ENCODE measurements at regions not wholly inside any gene's neighbourhood (a gene's known extent, or its start where the extent isn't known, plus 50 kb on each side); places are given as distances from the start of the nearest gene placed in this dataset.
A peak's percentile ranks its signal among the peaks of the same experiment; 100 is the strongest.

DNA sequence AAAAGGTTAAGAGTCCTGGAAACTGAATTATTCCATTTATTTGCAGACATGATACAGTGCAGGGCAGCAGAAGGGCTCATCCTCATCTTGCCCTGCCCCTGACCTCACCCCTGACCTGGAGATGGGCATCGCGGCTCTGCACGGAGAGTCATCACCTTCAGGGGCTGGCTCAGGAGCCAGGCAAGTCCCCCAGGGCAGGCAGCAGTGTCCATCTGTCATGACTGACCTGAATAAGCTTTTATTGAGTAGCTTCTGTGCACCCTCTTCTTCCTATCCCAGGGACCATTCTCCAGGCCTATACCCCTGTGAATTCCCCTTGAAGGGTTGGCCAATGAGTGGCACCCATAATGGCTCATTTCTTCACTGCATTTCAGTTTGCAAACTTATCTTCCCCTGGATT, 484.2 kb downstream of the ZNF536 start:
- DNase-seq, result no peak
- Mint-ChIP-seq H3K27ac (no peak overlapping the region), H3K36me3 (no peaks in the 10 kb centered on the region), H3K27me3 (peaks cover 1 to 4% of the 10 kb centered on the region in 2 donors), H3K4me3 (no peak overlapping the region), H3K9me3 (peaks cover 0 to 7% (median 0%) of the 10 kb centered on the region in 8 donors), H3K4me1 (no peaks in the 10 kb centered on the region)
- Histone ChIP-seq H3K9me3 (ENCODE audit: control insufficient read depth in 1 of 2, low read length in 2 of 2) (no peaks in the 10 kb centered on the region), H3K4me1 (ENCODE audit: insufficient read depth, low read length) (no peaks in the 10 kb centered on the region), H3K4me3 (ENCODE audit: low read length in 2 of 2) (no peak overlapping the region), H3K36me3 (ENCODE audit: insufficient read depth, low read length) (no peaks in the 10 kb centered on the region), H3K27me3 (ENCODE audit: insufficient read depth, low read length) (peaks cover 4% of the 10 kb centered on the region), H3K27ac (ENCODE audit: low read depth, low read length) (no peak overlapping the region)
- intact Hi-C loops (cut with micrococcal nuclease), result no loop called here
- ChIA-PET POLR2A (ENCODE audit: partially characterized antibody) (no interaction called here), CTCF (ENCODE audit: partially characterized antibody) (no interaction called here)

DNA sequence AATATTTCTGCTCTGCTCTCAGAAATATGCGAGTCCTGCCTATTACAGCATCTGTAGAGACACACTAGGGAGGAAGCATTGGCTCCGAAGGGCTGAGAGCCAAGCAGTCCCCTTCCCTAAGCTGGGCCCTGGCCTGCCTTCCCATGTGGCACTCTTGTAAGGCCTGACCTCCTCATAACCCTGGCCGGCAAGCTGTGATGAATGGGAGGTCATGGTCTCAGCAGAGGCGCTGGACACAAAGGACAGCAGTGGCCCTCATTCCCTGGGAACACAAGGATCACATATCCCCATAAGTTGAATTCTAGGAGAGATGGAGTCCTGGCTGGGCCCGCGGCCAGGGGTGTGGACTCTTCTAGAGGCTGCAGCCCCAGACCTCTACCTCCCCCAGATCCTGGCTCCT, 483.3 kb downstream of the ZNF536 start:
- Histone ChIP-seq H3K4me1 (ENCODE audit: insufficient read depth, low read length) (no peaks in the 10 kb centered on the region), H3K27ac (ENCODE audit: low read depth, low read length) (no peak overlapping the region), H3K9me3 (ENCODE audit: control insufficient read depth in 1 of 2, low read length in 2 of 2) (no peaks in the 10 kb centered on the region), H3K27me3 (ENCODE audit: insufficient read depth, low read length) (peaks cover 4% of the 10 kb centered on the region), H3K36me3 (ENCODE audit: insufficient read depth, low read length) (no peaks in the 10 kb centered on the region), H3K4me3 (ENCODE audit: low read length in 2 of 2) (no peak overlapping the region)
- Mint-ChIP-seq H3K27ac (no peak overlapping the region), H3K36me3 (no peaks in the 10 kb centered on the region), H3K27me3 (peaks cover 1 to 4% of the 10 kb centered on the region in 2 donors), H3K9me3 (peaks cover 0 to 7% (median 0%) of the 10 kb centered on the region in 8 donors), H3K4me3 (no peak overlapping the region), H3K4me1 (no peaks in the 10 kb centered on the region)
- intact Hi-C loops (cut with micrococcal nuclease), result no loop called here
- no peak for DNase-seq
- POLR2A ChIA-PET (ENCODE audit: partially characterized antibody), result no interaction called here
- CTCF ChIA-PET (ENCODE audit: partially characterized antibody), result no interaction called here

DNA sequence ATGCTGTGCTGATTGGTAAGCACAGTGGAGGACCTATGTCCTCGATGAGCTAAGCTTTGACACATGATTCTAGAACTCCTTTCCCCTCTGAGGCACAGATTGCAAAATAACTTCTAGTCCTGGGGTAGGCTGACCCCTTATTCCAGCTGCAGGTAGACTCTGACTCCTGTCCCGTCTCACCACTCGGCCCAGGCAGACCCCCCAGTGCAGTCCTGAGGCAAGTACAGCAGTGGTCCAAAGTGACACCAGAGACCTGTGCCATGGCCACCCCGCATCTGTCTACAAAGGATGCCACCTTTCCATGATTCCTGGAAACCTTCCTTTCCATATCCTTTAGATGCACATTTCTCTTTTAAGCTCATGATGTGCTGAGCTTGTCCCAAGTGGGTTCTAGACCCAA, 482.5 kb downstream of the ZNF536 start:
- no peak overlapping the region for H3K4me3 Mint-ChIP-seq
- H3K4me1 Mint-ChIP-seq, result no peaks in the 10 kb centered on the region
- ChIA-PET POLR2A (ENCODE audit: partially characterized antibody) (no interaction called here), CTCF (ENCODE audit: partially characterized antibody) (no interaction called here)
- H3K4me3 ChIP-seq (ENCODE audit: low read length in 2 of 2), result no peak overlapping the region
- H3K9me3 Mint-ChIP-seq, result peaks cover 0 to 3% (median 0%) of the 10 kb centered on the region in 8 donors
- no peaks in the 10 kb centered on the region for H3K4me1 ChIP-seq (ENCODE audit: insufficient read depth, low read length)
- no peaks in the 10 kb centered on the region for H3K9me3 ChIP-seq (ENCODE audit: control insufficient read depth in 1 of 2, low read length in 2 of 2)
- H3K36me3 Mint-ChIP-seq, result no peaks in the 10 kb centered on the region
- H3K36me3 ChIP-seq (ENCODE audit: insufficient read depth, low read length), result no peaks in the 10 kb centered on the region
- no peak overlapping the region for H3K27ac Mint-ChIP-seq
- H3K27me3 ChIP-seq (ENCODE audit: insufficient read depth, low read length), result peaks cover 4% of the 10 kb centered on the region
- intact Hi-C loops (cut with micrococcal nuclease), result no loop called here
- DNase-seq, result no peak
- no peak overlapping the region for H3K27ac ChIP-seq (ENCODE audit: low read depth, low read length)
- H3K27me3 Mint-ChIP-seq, result peaks cover 1 to 4% of the 10 kb centered on the region in 2 donors

DNA sequence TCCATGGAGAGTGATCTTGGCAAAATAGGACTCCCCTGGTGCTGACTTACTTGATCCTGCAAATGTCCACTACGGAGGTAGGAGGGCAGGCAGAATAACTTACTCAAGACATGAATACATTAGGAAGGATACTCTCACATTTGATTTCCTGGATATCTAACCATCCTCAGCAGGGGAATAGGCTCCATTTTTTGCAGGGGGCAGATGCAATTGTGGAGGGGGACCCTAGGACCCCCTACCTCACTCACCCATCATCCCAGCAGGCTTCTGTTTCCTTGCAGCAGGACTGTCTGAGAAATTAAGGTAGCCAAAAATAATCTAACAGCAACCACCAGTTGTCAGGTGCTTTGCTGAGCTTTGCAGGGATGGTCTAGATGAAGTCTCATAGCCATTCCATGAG, 482.0 kb downstream of the ZNF536 start:
- intact Hi-C loops (cut with micrococcal nuclease), result no loop called here
- DNase-seq, result no peak

DNA sequence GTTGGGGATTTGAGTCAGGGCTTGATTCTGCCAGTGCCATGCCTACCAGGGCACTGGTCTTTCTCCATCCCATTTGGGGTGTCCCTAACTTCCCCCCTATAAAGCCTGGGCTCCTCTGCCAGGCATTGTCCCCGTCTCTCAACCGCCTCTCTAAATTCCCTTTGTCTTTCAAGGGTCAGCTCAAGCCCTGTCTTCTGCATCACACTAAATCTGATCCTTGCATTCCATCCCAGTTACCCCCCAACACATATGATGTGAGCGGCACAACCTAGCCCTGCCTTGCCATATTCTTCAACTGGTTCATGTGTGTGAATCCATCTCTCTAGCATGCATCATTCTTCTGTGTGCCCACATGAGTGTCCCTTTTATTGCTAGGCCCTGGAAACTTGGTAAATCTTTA, 480.9 kb downstream of the ZNF536 start:
- H3K4me1 ChIP-seq (ENCODE audit: insufficient read depth, low read length), result no peaks in the 10 kb centered on the region
- no peak for DNase-seq
- Mint-ChIP-seq H3K4me3 (no peak overlapping the region), H3K4me1 (no peaks in the 10 kb centered on the region), H3K27me3 (peaks cover 1 to 4% of the 10 kb centered on the region in 2 donors), H3K9me3 (peaks cover 0 to 3% (median 0%) of the 10 kb centered on the region in 8 donors), H3K27ac (peak overlapping the region in 1 of 7 donors; percentile 33), H3K36me3 (no peaks in the 10 kb centered on the region)
- no peak overlapping the region for H3K4me3 ChIP-seq (ENCODE audit: low read length in 2 of 2)
- CTCF ChIA-PET (ENCODE audit: partially characterized antibody), result no interaction called here
- no peaks in the 10 kb centered on the region for H3K36me3 ChIP-seq (ENCODE audit: insufficient read depth, low read length)
- intact Hi-C loops (cut with micrococcal nuclease), result no loop called here
- H3K27me3 ChIP-seq (ENCODE audit: insufficient read depth, low read length), result peaks cover 4% of the 10 kb centered on the region
- H3K27ac ChIP-seq (ENCODE audit: low read depth, low read length), result no peak overlapping the region
- POLR2A ChIA-PET (ENCODE audit: partially characterized antibody), result no interaction called here
- no peaks in the 10 kb centered on the region for H3K9me3 ChIP-seq (ENCODE audit: control insufficient read depth in 1 of 2, low read length in 2 of 2)

More for the DNA sequence above, 482.0 kb downstream of the ZNF536 start:
- ChIA-PET POLR2A (ENCODE audit: partially characterized antibody) (no interaction called here), CTCF (ENCODE audit: partially characterized antibody) (interaction anchor here (0.8 kb wide), 1 partner anchor 11 kb away, joined by 3 read pairs; no protein-coding TSS in a partner anchor)
- Histone ChIP-seq H3K36me3 (ENCODE audit: insufficient read depth, low read length) (no peaks in the 10 kb centered on the region), H3K27ac (ENCODE audit: low read depth, low read length) (no peak overlapping the region), H3K4me1 (ENCODE audit: insufficient read depth, low read length) (no peaks in the 10 kb centered on the region), H3K27me3 (ENCODE audit: insufficient read depth, low read length) (peaks cover 4% of the 10 kb centered on the region), H3K9me3 (ENCODE audit: control insufficient read depth in 1 of 2, low read length in 2 of 2) (no peaks in the 10 kb centered on the region), H3K4me3 (ENCODE audit: low read length in 2 of 2) (no peak overlapping the region)
- Mint-ChIP-seq H3K9me3 (peaks cover 0 to 3% (median 0%) of the 10 kb centered on the region in 8 donors), H3K4me1 (no peaks in the 10 kb centered on the region), H3K27me3 (peaks cover 1 to 4% of the 10 kb centered on the region in 2 donors), H3K27ac (no peak overlapping the region), H3K36me3 (no peaks in the 10 kb centered on the region), H3K4me3 (no peak overlapping the region)

DNA sequence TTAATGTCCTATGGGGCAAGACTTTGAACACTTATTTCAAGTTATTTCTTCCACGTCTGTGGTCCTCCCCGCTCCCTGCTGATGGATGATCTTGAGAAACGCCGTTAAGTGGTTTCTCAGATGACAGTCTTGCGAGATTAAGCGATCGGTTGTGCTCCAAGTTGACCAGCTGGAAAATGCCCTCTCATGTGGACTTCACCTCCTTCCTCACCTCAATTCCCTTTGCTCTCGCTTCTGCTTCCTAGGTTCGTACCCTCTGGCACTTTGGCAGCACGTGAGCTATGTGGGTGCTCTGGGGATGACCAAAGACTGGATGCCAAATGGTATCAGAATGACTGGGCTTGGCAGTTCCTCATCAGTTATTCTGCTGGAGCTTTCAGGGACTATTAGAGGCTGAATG, 480.0 kb downstream of the ZNF536 start:
- H3K36me3 ChIP-seq (ENCODE audit: insufficient read depth, low read length), result no peaks in the 10 kb centered on the region
- H3K27me3 ChIP-seq (ENCODE audit: insufficient read depth, low read length), result peaks cover 4% of the 10 kb centered on the region
- Mint-ChIP-seq H3K4me1 (no peaks in the 10 kb centered on the region), H3K4me3 (no peak overlapping the region), H3K9me3 (peaks cover 0 to 3% (median 0%) of the 10 kb centered on the region in 8 donors), H3K36me3 (no peaks in the 10 kb centered on the region), H3K27me3 (peaks cover 1 to 4% of the 10 kb centered on the region in 2 donors), H3K27ac (no peak overlapping the region)
- CTCF ChIA-PET (ENCODE audit: partially characterized antibody), result no interaction called here
- intact Hi-C loops (cut with micrococcal nuclease), result no loop called here
- POLR2A ChIA-PET (ENCODE audit: partially characterized antibody), result no interaction called here
- H3K9me3 ChIP-seq (ENCODE audit: control insufficient read depth in 1 of 2, low read length in 2 of 2), result no peaks in the 10 kb centered on the region
- H3K4me3 ChIP-seq (ENCODE audit: low read length in 2 of 2), result no peak overlapping the region
- H3K27ac ChIP-seq (ENCODE audit: low read depth, low read length), result no peak overlapping the region
- H3K4me1 ChIP-seq (ENCODE audit: insufficient read depth, low read length), result no peaks in the 10 kb centered on the region
- no peak for DNase-seq

DNA sequence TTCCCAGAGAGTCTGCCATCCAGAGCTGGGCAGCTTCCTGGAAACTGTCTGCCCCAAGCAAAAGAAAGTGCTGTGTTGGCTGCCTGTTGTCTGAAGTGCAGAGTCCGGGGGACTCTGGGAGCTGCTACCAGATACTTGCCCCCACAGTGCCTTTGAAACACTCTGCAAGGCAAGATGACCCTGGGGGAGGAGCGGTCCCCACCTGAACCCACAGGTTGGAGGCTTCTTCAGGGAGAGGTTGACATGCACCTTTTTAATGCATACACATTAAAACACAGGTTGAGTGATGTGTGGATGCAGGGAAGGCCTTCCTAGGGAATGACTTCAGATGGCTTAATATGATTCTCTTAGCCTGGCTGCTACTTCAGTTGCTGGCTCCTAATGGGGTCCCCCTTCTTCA, 479.5 kb downstream of the ZNF536 start:
- H3K27ac ChIP-seq (ENCODE audit: low read depth, low read length), result no peak overlapping the region
- no peaks in the 10 kb centered on the region for H3K9me3 ChIP-seq (ENCODE audit: control insufficient read depth in 1 of 2, low read length in 2 of 2)
- ChIA-PET POLR2A (ENCODE audit: partially characterized antibody) (no interaction called here), CTCF (ENCODE audit: partially characterized antibody) (no interaction called here)
- intact Hi-C loops (cut with micrococcal nuclease), result no loop called here
- H3K4me3 ChIP-seq (ENCODE audit: low read length in 2 of 2), result no peak overlapping the region
- Mint-ChIP-seq H3K9me3 (peaks cover 0 to 3% (median 0%) of the 10 kb centered on the region in 8 donors), H3K27me3 (peaks cover 1 to 4% of the 10 kb centered on the region in 2 donors), H3K27ac (no peak overlapping the region), H3K4me3 (no peak overlapping the region), H3K36me3 (no peaks in the 10 kb centered on the region), H3K4me1 (no peaks in the 10 kb centered on the region)
- no peaks in the 10 kb centered on the region for H3K36me3 ChIP-seq (ENCODE audit: insufficient read depth, low read length)
- DNase-seq, result no peak
- no peaks in the 10 kb centered on the region for H3K4me1 ChIP-seq (ENCODE audit: insufficient read depth, low read length)
- H3K27me3 ChIP-seq (ENCODE audit: insufficient read depth, low read length), result peaks cover under 1% of the 10 kb centered on the region
